Fibroblast of lung (primary cell): ENCODE measurements at regions not wholly inside any gene's neighbourhood (a gene's known extent, or its start where the extent isn't known, plus 50 kb on each side); places are given as distances from the start of the nearest gene placed in this dataset.
A peak's percentile ranks its signal among the peaks of the same experiment; 100 is the strongest.
"Not testable (repeated sequence)": the region's sequence is repeated elsewhere in the genome, so short reads cannot be mapped to it uniquely, and the experiment has no call there.

Experiments used
- DNase-seq, 2 donors: peaks; one replicate each; pipeline versions ENCODE4 v3.0.0 to v3.0.0-alpha.2; 2010; ENCODE audit warnings: low read depth in 2 of 2
- H2AFZ ChIP-seq: 2 replicates; pipeline ENCODE4 v1.5.1; 2012; ENCODE audit warnings: low read length, control low read depth, inconsistent platforms
- H3K27ac ChIP-seq: 2 replicates; pipeline ENCODE4 v1.5.1; 2011; ENCODE audit warnings: low read length, control low read depth; ENCODE audit not compliant: insufficient read depth
- H3K27me3 ChIP-seq: 2 replicates; pipeline ENCODE4 v1.5.1; 2011; ENCODE audit warnings: mild to moderate bottlenecking, low read length; ENCODE audit not compliant: control insufficient read depth, insufficient read depth
- H3K36me3 ChIP-seq: 2 replicates; pipeline ENCODE4 v1.5.1; 2011; ENCODE audit warnings: low read length; ENCODE audit not compliant: control insufficient read depth, insufficient read depth
- H3K4me1 ChIP-seq: 2 replicates; pipeline ENCODE4 v1.5.1; 2011; ENCODE audit warnings: low read length; ENCODE audit not compliant: control insufficient read depth, insufficient read depth; ENCODE audit errors: extremely low read depth
- H3K4me2 ChIP-seq: 2 replicates; pipeline ENCODE4 v1.5.1; 2011; ENCODE audit warnings: low read length, control low read depth; ENCODE audit not compliant: insufficient read depth; ENCODE audit errors: extremely low read depth
- H3K4me3 ChIP-seq, 4 experiments: fragments of 200-600 bp in 1 of 4; sonication (generic) in 1 of 4; replicated peaks in 1 of 4; 2 replicates each; pipeline ENCODE4 v1.5.1; 2011 to 2016; ENCODE audit warnings: low read length in 4 of 4, low read depth in 3 of 4, mild to moderate bottlenecking in 3 of 4, control low read depth in 2 of 4, inconsistent platforms in 1 of 4, mixed read lengths in 1 of 4; ENCODE audit not compliant: insufficient read depth in 1 of 4; ENCODE audit errors: control extremely low read depth in 1 of 4
- H3K79me2 ChIP-seq: 2 replicates; pipeline ENCODE4 v1.5.1; 2012; ENCODE audit warnings: mild to moderate bottlenecking, low read length, inconsistent platforms; ENCODE audit not compliant: control insufficient read depth, insufficient read depth
- H3K9ac ChIP-seq: 2 replicates; pipeline ENCODE4 v1.5.1; 2011; ENCODE audit warnings: mild to moderate bottlenecking, low read length, control low read depth; ENCODE audit not compliant: insufficient read depth
- H3K9me3 ChIP-seq: 2 replicates; pipeline ENCODE4 v1.5.1; 2012; ENCODE audit warnings: low read depth, low read length; ENCODE audit not compliant: control insufficient read depth, insufficient read depth
- H4K20me1 ChIP-seq: 2 replicates; pipeline ENCODE4 v1.5.1; 2011; ENCODE audit warnings: low read length; ENCODE audit not compliant: control insufficient read depth, insufficient read depth; ENCODE audit errors: extremely low read depth
- EZH2 ChIP-seq: IDR thresholded peaks from 2 replicates; pipeline ENCODE4 v1.5.1; 2012; ENCODE audit warnings: low read length, control low read depth, mild to moderate bottlenecking; ENCODE audit errors: missing control alignments
- TF ChIP-seq, protein P1 (sequence below), 2 donors: IDR thresholded peaks in 1 of 2; conservative IDR thresholded peaks in 1 of 2; 1 replicate in 1 of 2; 2 replicates in 1 of 2; pipeline ENCODE4 v1.5.1; 2011 to 2012; ENCODE audit warnings: low read length in 2 of 2, control low read depth in 1 of 2, inconsistent platforms in 1 of 2, low read depth in 1 of 2, mild to moderate bottlenecking in 1 of 2

DNA sequence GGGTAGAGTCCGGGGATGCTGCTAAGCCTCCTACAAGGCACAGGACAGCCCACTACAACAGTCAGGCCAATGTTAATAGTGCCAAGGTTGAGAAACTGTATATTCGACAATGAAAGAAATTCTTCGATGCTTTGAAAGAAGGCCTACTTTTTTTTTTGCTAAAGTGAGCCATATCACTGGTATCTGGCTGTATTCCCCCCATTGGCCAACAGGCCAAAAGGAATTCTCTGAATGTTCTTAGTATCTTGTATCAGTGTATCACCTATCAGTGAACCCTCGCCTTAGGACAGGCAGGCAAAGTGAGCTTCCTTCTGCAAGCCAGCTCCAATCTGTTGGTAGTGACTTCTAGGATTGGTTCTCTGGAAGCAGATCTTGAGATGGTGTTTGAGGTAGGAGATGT is 74.2 kb downstream of the SNTN start:
- no peak overlapping the region for H3K27ac ChIP-seq
- no peak overlapping the region for H2AFZ ChIP-seq
- no peaks in the 10 kb centered on the region for H4K20me1 ChIP-seq
- DNase-seq: peak in 1 of 2 donors; percentile 40
- no peak overlapping the region for H3K9ac ChIP-seq
- peaks cover 11% of the 10 kb centered on the region for H3K4me1 ChIP-seq
- no peaks in the 10 kb centered on the region for H3K9me3 ChIP-seq
- no peak overlapping the region for H3K4me2 ChIP-seq
- no peaks in the 10 kb centered on the region for H3K27me3 ChIP-seq
- H3K79me2 ChIP-seq: no peaks in the 10 kb centered on the region
- no peak for TF ChIP-seq EZH2
- TF ChIP-seq, protein P1, sequence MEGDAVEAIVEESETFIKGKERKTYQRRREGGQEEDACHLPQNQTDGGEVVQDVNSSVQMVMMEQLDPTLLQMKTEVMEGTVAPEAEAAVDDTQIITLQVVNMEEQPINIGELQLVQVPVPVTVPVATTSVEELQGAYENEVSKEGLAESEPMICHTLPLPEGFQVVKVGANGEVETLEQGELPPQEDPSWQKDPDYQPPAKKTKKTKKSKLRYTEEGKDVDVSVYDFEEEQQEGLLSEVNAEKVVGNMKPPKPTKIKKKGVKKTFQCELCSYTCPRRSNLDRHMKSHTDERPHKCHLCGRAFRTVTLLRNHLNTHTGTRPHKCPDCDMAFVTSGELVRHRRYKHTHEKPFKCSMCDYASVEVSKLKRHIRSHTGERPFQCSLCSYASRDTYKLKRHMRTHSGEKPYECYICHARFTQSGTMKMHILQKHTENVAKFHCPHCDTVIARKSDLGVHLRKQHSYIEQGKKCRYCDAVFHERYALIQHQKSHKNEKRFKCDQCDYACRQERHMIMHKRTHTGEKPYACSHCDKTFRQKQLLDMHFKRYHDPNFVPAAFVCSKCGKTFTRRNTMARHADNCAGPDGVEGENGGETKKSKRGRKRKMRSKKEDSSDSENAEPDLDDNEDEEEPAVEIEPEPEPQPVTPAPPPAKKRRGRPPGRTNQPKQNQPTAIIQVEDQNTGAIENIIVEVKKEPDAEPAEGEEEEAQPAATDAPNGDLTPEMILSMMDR (conservative IDR thresholded peaks at IDR 0.05 in 1 of 2, IDR thresholded peaks at IDR 0.05 in 1 of 2; ENCODE audit: low read depth in 1 of 2, low read length in 2 of 2): no peak
- H3K4me3 ChIP-seq: no peak overlapping the region
- H3K36me3 ChIP-seq: no peaks in the 10 kb centered on the region

DNA sequence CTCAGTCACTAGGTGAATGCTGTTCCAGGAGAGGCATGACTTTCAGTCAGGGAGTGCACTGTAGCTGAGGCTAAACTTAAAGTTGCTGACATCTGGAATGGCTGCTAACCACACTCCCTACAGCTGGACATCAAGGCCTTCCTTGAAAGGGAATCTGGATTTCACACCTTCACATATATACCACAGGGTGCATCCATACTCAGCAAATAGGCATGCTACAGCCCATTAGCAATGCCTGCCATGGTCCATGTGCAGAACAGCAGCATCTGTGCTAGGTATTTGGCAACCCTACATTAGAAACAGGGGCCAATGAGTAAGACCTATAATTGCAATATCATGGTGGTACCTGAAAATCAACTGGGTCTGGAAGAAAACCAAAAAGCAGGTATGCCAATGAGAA is 74.8 kb downstream of the SNTN start:
- no peaks in the 10 kb centered on the region for H3K27me3 ChIP-seq
- no peak overlapping the region for H2AFZ ChIP-seq
- no peak for TF ChIP-seq EZH2
- TF ChIP-seq, protein P1 (conservative IDR thresholded peaks at IDR 0.05 in 1 of 2, IDR thresholded peaks at IDR 0.05 in 1 of 2; ENCODE audit: low read depth in 1 of 2, low read length in 2 of 2): no peak
- H3K4me2 ChIP-seq: no peak overlapping the region
- DNase-seq: peak in 1 of 2 donors; percentile 40
- no peaks in the 10 kb centered on the region for H4K20me1 ChIP-seq
- H3K36me3 ChIP-seq: no peaks in the 10 kb centered on the region
- H3K9me3 ChIP-seq: no peaks in the 10 kb centered on the region
- no peaks in the 10 kb centered on the region for H3K79me2 ChIP-seq
- no peak overlapping the region for H3K27ac ChIP-seq
- H3K4me1 ChIP-seq: peaks cover 11% of the 10 kb centered on the region
- no peak overlapping the region for H3K4me3 ChIP-seq
- H3K9ac ChIP-seq: no peak overlapping the region

DNA sequence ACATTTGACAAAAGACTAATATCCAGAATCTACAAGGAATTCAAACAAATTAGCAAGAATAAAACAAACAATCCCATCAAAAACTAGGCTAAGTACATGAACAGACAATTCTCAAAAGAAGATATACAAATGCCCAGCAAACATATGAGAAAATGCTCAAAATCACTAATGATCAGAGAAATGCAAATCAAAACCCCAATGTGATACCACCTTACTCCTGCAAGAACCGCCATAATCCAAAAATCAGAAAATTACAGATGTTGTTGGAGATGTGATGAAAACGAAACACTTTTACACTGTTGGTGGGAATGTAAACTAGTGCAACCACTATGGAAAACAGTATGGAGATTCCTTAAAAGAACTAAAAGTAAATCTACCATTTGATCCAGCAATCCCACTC is 79.4 kb downstream of the SNTN start:
- H2AFZ ChIP-seq: no peak overlapping the region
- no peak for DNase-seq

DNA sequence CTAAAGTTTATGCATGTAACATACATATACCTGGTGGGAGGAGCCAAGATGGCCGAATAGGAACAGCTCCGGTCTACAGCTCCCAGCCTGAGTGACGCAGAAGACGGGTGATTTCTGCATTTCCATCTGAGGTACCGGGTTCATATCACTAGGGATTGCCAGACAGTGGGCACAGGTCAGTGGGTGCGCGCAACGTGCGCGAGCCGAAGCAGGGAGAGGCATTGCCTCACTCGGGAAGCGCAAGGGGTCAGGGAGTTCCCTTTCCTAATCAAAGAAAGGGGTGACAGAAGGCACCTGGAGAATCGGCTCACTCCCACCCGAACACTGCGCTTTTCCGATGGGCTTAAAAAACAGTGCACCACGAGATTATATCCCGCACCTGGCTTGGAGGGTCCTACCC is 80.8 kb downstream of the SNTN start:
- not testable (repeated sequence) for H3K27ac ChIP-seq, H3K36me3 ChIP-seq, H4K20me1 ChIP-seq

More for the DNA sequence above, 79.4 kb downstream of the SNTN start:
- no peak overlapping the region for H3K27ac ChIP-seq
- no peaks in the 10 kb centered on the region for H3K4me1 ChIP-seq
- no peak overlapping the region for H3K4me3 ChIP-seq
- H4K20me1 ChIP-seq: no peaks in the 10 kb centered on the region
- H3K9ac ChIP-seq: no peak overlapping the region
- TF ChIP-seq EZH2: no peak
- TF ChIP-seq, protein P1 (conservative IDR thresholded peaks at IDR 0.05 in 1 of 2, IDR thresholded peaks at IDR 0.05 in 1 of 2; ENCODE audit: low read depth in 1 of 2, low read length in 2 of 2): no peak
- no peaks in the 10 kb centered on the region for H3K9me3 ChIP-seq
- no peak overlapping the region for H3K4me2 ChIP-seq
- H3K79me2 ChIP-seq: no peaks in the 10 kb centered on the region
- no peaks in the 10 kb centered on the region for H3K27me3 ChIP-seq
- no peaks in the 10 kb centered on the region for H3K36me3 ChIP-seq

DNA sequence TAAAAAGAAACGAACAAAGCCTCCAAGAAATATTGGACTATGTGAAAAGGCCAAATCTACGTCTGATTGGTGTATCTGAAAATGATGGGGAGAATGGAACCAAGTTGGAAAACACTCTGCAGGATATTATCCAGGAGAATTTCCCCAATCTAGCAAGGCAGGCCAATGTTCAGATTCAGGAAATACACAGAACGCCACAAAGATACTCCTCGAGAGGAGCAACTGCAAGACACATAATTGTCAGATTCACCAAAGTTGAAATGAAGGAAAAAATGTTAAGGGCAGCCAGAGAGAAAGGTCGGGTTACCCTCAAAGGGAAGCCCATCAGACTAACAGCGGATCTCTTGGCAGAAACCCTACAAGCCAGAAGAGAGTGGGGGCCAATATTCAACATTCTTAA is 82.2 kb downstream of the SNTN start:
- H3K27me3 ChIP-seq, H4K20me1 ChIP-seq, H3K4me1 ChIP-seq, H3K36me3 ChIP-seq, H3K27ac ChIP-seq, H3K4me2 ChIP-seq, DNase-seq, H2AFZ ChIP-seq, H3K9ac ChIP-seq, H3K79me2 ChIP-seq, H3K9me3 ChIP-seq, H3K4me3 ChIP-seq: not testable (repeated sequence)

More for the DNA sequence above, 80.8 kb downstream of the SNTN start:
- H3K4me1 ChIP-seq, H3K79me2 ChIP-seq, H3K9me3 ChIP-seq, H3K4me3 ChIP-seq, DNase-seq, H3K27me3 ChIP-seq, H2AFZ ChIP-seq, H3K4me2 ChIP-seq, H3K9ac ChIP-seq: not testable (repeated sequence)
